Activated CD4-positive, alpha-beta T cell treated with anti-CD3 and anti-CD28 coated beads, Interleukin-2, Interleukin-4, amounts not matched to agents 100 ng/mL and 50 ng/mL, durations not matched to agents 16 hours and 8 hours (primary cell): ENCODE measurements at regions not wholly inside any gene's neighbourhood (a gene's known extent, or its start where the extent isn't known, plus 50 kb on each side); places are given as distances from the start of the nearest gene placed in this dataset.
"Not testable (repeated sequence)": the region's sequence is repeated elsewhere in the genome, so short reads cannot be mapped to it uniquely, and the experiment has no call there.

ENCODE experiments used
- DNase-seq: peaks from one replicate; pipeline ENCODE4 v3.0.0-alpha.2; 2020; ENCODE audit warnings: low spot score

DNA sequence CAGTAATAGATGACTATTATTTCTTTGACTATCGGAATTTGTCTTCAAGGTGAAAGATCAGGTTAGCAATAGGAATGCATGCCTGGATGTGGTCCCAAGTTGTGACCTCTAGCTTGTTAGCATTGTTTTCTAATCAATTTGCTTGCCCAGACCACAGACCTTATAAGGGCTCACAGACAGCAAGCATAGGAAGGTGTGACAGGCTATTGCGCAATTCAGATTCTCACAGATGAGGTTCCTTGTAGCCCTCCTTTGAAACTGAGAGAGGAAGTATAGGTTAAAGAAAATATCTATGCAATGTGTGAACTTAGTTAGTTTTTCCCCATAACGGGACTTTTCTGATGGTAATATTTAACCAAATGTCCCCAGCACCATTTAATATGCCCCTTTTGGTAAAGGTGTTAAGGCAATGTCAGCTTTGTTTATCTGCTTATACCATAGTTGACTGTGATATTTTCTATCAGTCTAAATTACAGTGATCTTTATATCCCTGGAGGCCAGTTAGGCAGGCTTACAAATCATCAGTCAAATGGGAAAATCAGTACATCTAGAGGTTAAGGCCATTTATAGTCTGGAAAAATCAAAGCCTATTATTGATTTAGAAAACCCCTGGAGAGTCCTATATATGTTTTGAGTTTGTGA, 168.1 kb upstream of the MBNL1 start:
- DNase-seq = peak; percentile 52

DNA sequence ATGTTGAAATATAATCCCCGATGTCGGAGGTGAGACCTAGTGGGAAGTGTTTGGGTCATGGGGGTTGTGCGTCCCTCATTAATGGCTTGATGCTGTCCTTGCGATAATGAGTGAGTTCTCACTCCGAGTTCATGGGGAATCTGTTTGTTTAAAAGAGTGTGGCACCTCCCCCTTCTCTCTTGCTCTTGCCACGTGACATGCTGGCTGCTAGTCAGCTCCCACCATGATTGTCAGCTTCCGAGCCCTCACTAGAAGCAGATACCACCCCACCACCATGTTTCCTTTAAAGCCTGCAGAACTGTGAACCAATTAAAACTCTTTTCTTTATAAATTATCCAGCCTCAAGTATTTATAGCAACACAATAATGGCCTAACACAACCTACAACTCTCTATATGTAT, 166.3 kb upstream of the MBNL1 start:
- no peak for DNase-seq

DNA sequence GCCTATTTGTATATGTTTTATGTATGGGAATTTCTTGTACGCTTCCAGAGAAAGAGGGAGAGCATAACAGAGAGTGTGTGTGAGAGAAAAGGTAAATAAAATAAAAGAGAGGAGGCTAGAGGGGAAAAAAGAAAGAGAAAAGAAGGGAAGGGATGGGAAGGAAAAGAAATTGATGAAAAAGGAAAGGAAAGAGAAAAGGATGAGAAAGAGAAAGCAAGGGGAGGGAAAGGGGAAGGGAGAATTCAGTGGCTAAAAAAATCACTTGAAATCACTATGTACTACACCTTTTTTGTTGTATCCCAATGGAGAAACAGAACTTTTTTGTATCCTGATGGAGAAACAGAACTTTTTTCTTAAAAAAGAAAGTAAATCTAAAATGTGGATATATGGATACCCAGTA, 165.5 kb upstream of the MBNL1 start:
- no peak for DNase-seq

DNA sequence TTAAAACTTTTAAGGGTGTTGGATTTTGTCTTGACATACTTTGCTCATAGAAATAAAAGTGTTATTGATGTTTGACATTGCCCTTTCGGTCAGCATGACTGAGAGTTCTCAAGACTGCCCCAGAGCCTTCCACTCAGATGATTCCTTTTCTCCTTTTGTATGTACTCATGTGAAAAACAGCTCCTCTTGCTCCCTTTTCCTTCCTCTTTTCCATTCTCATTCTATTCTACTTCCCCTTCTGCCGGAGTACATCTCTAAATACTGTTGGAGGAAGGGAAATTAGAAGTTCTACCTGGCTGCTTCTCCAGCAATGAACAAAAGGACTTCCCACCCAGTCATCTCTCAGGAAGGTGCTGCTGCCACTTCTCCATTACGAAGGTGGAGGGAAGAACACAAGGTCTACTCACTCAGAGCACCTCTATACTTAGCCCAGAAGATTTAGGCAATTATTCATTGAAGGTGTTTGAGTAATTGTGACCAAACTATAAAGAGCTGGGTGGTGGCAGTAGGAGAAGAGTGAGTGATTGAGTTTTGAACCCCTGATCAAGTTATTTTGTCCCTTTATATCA, 163.8 kb upstream of the MBNL1 start:
- no peak for DNase-seq

DNA sequence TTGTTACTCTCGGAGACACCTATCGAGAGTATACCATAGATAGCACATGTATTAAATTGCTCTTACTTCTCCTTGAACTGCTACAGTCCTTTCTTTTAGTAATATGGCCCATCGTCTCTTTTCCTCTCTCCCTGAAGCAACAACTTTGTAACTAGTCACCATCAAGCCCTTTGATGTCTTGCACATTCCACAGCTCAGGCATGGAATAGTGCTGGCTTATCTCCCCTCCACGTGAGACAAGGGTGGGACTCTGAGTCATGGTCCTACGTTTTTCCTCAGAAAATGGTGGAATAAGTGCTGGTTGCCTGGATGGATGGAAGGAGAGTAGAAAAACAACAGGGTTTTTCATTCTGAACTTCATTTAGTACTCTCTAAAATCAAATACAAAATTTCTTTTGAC, 163.3 kb upstream of the MBNL1 start:
- no peak for DNase-seq

DNA sequence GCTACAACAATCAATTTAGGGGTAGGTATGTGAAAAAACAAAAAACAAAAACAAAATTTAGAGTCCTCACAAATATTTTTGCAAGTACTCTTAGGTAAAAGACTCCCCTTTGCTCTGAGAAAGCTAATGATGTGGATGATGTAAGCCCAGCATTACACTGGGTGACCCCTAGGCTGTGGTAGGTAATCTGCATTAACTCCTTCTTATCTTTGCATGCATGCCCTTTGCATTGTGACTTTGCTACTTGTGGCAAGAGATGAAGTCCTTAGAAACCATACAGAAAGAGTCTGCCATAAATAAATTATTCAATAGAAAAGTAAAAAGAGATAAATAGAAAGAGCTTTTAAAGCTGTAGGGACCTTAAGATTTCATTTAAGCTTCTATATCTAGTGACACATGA, 159.7 kb upstream of the MBNL1 start:
- no peak for DNase-seq

DNA sequence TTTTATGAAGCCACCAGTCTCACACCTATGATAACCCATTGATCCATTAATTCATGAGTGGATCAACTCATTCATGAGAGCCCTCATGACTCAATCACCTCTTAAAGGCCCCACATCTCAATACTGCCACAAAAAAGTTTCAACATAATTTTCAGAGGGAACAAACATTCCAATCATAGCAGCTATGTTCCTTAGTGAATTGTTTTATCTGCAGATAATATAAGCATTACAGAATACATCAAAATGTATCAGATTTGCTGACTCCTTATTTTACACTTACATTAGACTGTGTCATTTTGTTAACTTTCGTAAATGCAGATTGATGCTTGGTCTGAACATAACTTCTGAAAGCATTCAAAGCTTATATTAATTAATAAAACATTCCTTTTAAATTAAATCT, 155.3 kb upstream of the MBNL1 start:
- DNase-seq = no peak

DNA sequence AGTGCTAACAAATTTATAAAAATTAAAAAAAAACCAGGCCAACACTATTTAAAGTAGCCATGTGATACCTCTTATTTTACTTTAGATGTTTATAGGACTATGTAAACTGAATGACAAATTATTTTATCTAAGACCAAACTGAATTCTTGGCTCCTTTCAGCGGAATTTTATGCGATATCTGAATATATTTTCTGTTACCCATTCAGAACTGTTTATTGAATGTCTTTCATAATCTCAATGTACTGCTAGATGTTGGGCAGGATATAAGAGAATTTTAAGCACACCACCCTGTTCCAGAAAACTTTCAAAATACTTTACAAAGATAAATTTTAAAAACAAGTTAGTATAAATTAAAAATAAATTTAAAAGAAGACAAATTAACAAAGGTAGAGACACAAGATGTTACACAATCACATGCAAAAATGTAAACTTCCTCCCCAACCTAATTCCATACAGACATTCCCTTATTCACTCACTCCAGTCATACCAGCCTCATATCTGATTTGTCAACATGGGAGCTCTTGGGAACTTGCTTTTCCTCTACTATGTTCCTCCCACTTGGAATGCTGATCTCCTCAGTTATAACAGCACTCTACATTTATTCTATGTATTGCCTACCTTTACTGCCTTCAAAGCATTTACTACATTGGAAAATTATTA, 154.6 kb upstream of the MBNL1 start:
- DNase-seq = no peak

DNA sequence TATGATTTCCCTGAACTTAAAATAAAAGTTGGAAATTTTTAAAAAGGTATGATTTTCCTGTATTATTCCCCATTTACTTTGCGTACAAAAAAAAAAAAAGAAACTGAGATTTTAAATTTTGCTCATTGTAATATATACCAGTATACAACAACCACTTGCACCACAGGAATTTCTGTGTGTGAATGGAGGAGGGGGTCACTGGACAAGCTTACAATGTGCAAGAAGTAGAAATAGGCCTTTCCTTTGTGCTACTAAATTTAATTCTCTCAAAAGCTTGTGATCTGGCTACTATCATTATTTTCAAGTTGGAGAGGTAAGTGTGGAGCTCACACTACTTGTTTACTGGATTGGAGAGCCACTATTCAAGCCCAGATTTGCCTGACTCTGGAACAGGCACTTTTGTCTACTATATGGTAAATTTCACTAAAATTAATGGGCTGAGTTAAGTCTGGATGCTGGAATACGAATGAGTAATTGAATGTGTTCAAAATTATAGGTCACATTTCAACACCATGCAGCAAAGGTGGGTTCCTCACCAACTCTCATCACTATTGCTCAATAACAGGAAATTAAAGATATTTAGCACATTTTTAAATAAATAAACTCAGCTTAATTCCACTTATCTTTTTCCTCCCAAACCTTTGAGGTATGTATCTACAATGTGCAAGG, 148.0 kb upstream of the MBNL1 start:
- DNase-seq = no peak

DNA sequence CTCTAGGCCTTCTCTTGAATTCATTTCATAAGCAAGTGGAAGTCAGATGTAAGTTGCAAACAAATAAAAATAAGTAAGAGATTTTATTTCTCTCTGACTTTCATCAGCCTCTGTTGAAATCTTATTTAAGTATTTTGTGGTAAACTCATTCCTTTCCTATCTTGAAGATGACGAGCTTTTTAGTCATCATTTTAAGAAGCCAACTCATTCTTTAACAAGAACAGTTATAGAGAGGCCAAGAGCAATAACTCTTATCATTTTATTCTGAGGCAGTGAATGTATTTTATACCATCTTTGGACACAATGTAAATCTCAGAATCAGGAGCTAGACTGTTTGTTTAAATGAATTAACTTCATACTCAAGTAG, 147.5 kb upstream of the MBNL1 start:
- DNase-seq = peak; percentile 11

DNA sequence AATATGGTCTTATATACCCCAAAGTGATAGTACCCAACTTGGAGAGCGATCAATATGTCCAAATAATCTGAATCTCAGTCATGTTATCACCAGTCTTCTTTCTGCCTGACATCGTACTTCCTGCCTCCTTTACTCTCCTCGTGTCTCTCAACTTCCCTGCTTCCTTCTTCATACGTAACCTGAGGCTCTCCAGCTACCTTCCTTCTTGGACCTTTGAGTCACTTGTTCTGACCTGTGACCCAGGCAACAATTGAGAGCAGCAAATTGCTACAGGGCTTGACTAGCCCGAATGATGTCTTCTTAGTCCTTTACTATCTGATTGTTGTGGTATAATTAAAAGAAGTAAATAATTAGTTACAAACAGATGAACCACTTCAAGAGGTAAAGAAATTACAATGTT, 145.9 kb upstream of the MBNL1 start:
- DNase-seq = no peak

DNA sequence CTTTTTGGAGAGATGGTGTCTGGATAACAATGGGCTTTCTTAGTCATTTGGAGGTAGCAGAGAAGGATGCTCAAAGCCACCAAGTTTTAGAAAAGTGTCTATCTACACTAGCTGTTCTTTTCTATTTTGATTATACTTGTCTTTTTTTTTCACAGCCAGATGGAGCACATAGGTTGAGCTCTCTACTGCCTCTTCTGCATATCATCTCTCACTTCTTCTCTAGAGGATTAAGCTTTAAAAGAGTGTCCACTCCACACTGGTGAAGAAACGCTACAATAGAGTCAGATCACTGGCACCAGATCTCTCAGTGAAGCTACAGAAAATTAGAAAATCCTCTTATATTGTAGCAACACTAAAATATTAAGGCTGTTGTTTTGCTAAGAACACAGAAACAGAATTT, 145.3 kb upstream of the MBNL1 start:
- DNase-seq = peak; percentile 27

DNA sequence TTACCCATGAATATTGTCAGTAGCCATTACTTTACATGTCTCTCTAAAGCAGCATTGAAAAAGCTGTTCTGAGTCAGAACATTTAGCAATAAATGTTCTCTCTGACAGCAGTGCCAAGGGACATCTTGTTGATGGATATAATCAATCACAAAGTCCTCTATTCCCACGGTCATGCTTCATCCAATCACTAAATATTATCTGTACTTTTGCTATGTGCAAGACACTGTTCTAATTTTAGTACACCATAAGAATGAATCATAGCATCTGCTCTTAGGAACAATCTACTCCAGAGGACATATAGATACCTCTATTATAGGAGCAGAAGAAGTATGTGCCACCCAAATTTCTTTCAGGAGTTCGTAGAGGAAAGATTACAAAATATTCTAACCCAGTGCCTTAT, 142.5 kb upstream of the MBNL1 start:
- no peak for DNase-seq

DNA sequence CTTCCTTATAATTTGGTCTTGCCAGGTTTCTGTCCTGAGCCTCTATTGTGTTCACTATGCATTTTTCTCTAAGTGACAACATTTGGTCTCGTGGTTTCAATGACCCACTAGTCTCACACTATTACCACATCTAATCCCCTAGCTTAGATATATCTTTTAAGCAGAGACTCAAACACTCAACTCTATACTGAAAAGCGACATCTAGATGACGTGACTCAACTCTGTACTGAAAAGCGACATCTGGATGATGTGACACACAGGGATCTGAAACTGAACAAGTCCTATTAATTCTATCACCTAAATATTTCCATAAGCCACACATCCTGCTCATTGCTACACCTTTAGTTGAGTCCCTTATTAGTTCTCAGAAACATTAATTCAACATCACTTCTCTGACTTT, 141.7 kb upstream of the MBNL1 start:
- peak; percentile 84 for DNase-seq

DNA sequence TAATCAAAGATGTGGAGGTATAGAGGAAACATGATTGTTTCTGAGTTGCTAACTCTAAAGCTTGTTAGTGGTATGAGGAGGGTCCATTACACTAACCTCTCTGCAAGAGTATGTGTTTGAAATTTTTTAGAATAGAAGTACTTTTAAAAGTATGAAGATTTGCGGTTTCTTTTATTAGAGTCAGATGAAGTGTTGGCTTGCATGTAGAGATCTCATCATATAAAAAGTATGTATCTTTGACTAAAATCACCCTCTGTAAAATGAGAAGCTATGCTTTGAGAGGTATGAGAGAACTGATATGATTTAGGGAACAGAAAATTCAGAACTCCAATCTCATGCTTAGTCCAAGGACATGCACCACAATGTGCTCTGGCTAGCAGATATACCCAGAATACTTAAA, 140.4 kb upstream of the MBNL1 start:
- no peak for DNase-seq

DNA sequence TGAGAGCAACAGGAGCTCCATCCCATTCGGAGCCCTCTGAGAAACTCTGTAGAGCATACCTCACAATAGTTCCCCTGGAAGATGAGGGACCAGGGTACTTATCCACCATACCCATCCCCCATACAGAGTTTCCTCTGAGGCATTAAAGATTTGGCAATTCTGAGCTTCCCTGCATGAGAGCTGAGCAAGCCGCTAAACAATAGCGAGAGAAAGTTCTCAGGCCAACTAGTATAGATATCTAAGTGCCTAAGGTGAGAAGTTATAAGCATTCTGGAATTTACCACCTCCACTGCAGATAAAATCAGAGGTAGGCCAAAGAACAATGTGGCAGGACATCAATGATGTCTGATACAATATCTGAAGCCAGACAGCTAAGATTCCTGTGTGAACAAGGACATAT, 129.1 kb upstream of the MBNL1 start:
- no peak for DNase-seq

DNA sequence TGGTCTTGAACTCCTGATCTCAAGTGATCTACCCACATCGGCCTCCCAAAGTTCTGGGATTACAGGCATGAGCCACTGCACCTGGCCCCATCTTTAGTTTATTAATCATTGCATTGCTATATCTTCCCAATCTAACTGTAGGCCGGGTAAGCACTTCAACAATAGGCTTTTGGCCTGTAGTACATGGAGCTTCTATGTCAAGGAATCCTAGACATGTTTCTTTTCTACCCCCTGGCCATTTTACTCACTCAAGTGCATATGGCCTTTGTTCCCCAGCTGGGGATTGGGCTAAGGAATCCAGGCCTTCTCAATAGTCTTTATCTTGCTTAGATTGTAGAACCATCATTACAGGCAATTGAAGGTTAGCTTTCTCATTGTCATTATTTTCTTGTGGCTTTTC, 122.3 kb upstream of the MBNL1 start:
- no peak for DNase-seq

DNA sequence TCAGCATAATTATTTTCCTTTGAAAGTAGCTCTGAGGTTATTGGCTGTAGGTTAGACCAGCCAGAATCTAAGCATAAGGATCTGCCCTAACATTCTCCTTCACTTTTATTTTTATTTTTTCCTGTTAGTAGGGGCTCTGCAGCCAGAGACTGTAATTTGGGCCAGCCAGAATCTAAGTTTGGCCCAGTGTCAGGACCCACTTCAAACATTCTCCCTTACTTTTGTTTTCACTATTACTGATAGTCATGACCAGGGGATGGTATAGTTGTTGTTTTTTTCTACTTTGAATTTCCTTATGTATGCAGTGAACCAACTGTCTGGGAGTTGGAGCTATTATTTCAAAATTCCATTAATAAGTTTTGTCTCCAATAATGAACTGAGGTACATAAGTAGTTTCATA, 121.0 kb upstream of the MBNL1 start:
- DNase-seq = no peak

DNA sequence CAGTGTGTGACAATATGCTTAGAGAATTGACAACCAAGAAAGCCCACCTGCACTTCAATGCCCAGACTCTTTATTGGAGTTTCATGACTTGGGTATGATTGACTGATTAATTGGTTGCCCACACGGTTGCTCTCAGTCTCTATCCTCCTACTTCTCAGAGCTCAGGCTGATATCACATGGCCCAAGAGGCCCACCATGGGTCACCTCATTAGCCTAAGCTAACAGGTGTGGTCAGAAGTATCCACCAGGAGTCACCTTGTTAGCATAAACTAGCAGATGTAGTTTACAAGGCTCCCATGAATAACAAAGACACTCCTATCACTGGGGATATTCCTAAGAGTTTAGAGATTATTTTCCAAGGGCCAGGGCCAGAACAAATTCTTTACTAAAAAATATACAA, 120.2 kb upstream of the MBNL1 start:
- no peak for DNase-seq

DNA sequence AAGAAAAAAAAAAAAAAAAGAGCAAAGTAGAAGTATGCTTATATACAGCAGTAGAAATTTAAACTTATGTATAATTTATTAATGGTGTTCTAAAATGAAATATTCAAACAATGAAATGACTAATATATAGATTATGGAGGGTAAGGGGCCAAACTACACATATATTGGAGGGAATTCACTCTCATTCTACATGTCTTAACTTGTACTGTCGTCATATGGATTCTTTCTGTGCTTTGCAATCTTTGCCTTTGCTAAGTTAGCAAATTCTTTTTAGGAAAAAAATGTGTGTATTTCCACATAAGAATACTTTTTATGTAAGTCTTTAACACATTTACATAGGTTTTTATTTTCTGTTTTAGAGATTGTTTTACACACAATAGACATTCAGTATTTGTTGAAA, 118.9 kb upstream of the MBNL1 start:
- DNase-seq = no peak

DNA sequence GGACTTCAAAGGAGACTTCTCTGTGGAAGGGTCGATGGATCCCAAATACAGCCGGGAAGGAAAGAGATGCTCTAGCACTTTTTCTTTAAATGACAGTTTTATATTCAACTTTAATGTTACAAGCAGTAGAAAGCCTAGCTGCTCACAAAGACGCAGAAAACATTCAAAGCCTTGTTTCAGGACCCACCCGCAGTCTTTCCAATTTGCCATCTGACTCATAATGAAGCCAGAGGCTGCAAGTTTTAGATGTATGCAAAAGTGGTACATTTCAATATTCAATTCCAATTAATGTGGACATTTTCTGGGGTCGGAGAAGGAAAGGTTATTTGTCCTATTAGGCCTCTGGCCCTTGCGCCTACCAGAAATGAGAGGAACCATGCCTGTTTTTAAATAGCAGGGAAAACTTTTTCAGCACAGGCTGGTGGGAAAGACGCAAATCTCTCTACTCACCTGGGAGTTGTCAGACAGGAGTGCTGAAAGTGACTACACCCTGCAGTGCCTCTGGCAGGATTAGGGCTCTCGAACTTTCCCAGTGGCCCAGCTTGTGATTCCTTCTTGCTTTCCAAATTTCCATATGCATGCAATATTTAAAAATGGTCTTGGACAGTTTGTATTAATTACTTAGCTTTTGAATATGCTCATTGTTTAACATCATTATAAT, 117.4 kb upstream of the MBNL1 start:
- DNase-seq = peak; percentile 19

DNA sequence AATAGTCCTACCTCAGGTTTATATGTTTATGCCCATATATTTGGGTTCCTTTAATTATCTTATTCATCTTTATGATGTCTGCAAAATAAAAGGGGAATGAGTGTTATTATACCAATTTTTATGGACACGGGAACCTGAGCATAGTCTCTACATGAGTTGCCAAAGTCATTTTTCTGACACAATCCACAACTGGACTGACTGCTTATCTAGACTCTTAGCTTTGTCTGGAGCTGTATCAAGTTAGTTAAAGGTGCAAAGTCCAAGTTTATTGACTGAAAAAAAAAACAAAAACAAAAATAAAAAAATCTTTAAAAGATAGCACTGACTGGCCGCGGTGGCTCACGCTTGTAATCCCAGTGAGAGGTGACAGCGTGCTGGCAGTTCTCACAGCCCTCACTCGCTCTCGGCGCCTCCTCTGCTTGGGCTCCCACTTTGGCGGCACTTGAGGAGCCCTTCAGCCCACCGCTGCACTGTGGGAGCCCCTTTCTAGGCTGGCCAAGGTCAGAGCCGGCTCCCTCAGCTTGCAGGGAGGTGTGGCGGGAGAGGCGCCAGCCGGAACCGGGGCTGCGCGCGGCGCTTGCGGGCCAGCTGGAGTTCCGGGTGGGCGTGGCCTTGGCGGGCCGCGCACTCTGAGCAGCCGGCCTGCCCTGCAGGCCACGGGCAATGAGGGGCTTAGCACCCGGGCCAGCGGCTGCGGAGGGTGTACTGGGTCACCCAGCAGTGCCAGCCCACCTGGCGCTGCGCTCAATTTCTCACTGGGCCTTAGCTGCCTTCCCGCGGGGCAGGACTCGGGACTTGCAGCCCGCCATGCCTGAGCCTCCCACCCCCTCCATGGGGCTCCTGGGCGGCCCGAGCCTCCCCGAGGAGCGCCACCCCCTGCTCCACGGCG, 116.6 kb upstream of the MBNL1 start:
- not testable (repeated sequence) for DNase-seq
